OCI-M1 (cell line): ENCODE measurements at regions not wholly inside any gene's neighbourhood (a gene's known extent, or its start where the extent isn't known, plus 50 kb on each side); places are given as distances from the start of the nearest gene placed in this dataset.

Source experiments
- DNase-seq: peaks from one replicate; lab custom pipeline; 2025; lab: John Stamatoyannopoulos, UW

- DNase-seq: peak; percentile 5
Measured at GRCh38 chr12:111174251-111174960, 194.5 kb downstream of the PHETA1 start.

- no peak for DNase-seq
Measured at GRCh38 chr12:111173836-111174235, 195.1 kb downstream of the PHETA1 start.

- no peak for DNase-seq
Measured at GRCh38 chr12:111173391-111173790, 195.5 kb downstream of the PHETA1 start.

- DNase-seq: no peak
Measured at GRCh38 chr12:111172786-111173185, 196.1 kb downstream of the PHETA1 start.

- DNase-seq: no peak
Measured at GRCh38 chr12:111171832-111172231, 197.1 kb downstream of the PHETA1 start.

GRCh38 chr12:111171345-111171744 lies 197.6 kb downstream of the PHETA1 start:
- DNase-seq: no peak

- DNase-seq: peak; percentile 72
Measured at GRCh38 chr12:111170543-111170942, 198.4 kb downstream of the PHETA1 start.

- no peak for DNase-seq
Measured at GRCh38 chr12:111169456-111169855, 199.4 kb downstream of the PHETA1 start.

GRCh38 chr12:111169032-111169431 lies 199.9 kb downstream of the PHETA1 start:
- DNase-seq: no peak

- DNase-seq: no peak
Measured at GRCh38 chr12:111168009-111168900, 200.6 kb downstream of the PHETA1 start.

- no peak for DNase-seq
Measured at GRCh38 chr12:111166779-111167540, 201.9 kb downstream of the PHETA1 start.

- no peak for DNase-seq
Measured at GRCh38 chr12:111164833-111165525, 203.9 kb downstream of the PHETA1 start.

- DNase-seq: no peak
Measured at GRCh38 chr12:111163422-111163821, 205.5 kb downstream of the PHETA1 start.

- DNase-seq: no peak
Measured at GRCh38 chr12:111161898-111162297, 207.0 kb downstream of the PHETA1 start.

- no peak for DNase-seq
Measured at GRCh38 chr12:111160350-111161241, 208.3 kb downstream of the PHETA1 start.

- no peak for DNase-seq
Measured at GRCh38 chr12:111158992-111159391, 209.9 kb downstream of the PHETA1 start.

- no peak for DNase-seq
Measured at GRCh38 chr12:111157486-111157885, 211.4 kb downstream of the PHETA1 start.

GRCh38 chr12:111156304-111156703 lies 212.6 kb downstream of the PHETA1 start:
- DNase-seq: no peak

- DNase-seq: no peak
Measured at GRCh38 chr12:111155521-111155920, 213.4 kb downstream of the PHETA1 start.

GRCh38 chr12:111155020-111155419 lies 213.9 kb downstream of the PHETA1 start:
- DNase-seq: no peak
